Effector memory CD4-positive, alpha-beta T cell (primary cell): ENCODE measurements at regions not wholly inside any gene's neighbourhood (a gene's known extent, or its start where the extent isn't known, plus 50 kb on each side); places are given as distances from the start of the nearest gene placed in this dataset.

Experiments
- DNase-seq, 3 donors: peaks; one replicate each; pipeline ENCODE4 v3.0.0-alpha.2; 2020
- H3K27ac ChIP-seq: 2 replicates; pipeline ENCODE4 v1.7.0; 2013; ENCODE audit warnings: mild to moderate bottlenecking, low read length, moderate library complexity; ENCODE audit not compliant: insufficient read depth, poor library complexity, severe bottlenecking
- H3K27me3 ChIP-seq: replicated peaks from 2 replicates; pipeline ENCODE4 v1.7.0; 2013; ENCODE audit warnings: mild to moderate bottlenecking, low read length; ENCODE audit not compliant: insufficient read depth, control insufficient read depth, poor library complexity, severe bottlenecking
- H3K36me3 ChIP-seq: 2 replicates; pipeline ENCODE4 v1.7.0; 2013; ENCODE audit warnings: mild to moderate bottlenecking, low read length, moderate library complexity; ENCODE audit not compliant: control insufficient read depth, insufficient read depth
- H3K4me1 ChIP-seq: 2 replicates; pipeline ENCODE4 v1.7.0; 2013; ENCODE audit warnings: low read length, mild to moderate bottlenecking; ENCODE audit not compliant: control insufficient read depth, insufficient read depth, poor library complexity, severe bottlenecking
- H3K4me3 ChIP-seq: 2 replicates; pipeline ENCODE4 v1.7.0; 2013; ENCODE audit warnings: low read length, low read depth, mild to moderate bottlenecking; ENCODE audit not compliant: insufficient read depth, poor library complexity, severe bottlenecking
- H3K9me3 ChIP-seq: 2 replicates; pipeline ENCODE4 v1.7.0; 2013; ENCODE audit warnings: mild to moderate bottlenecking, low read length, moderate library complexity; ENCODE audit not compliant: control insufficient read depth

DNA sequence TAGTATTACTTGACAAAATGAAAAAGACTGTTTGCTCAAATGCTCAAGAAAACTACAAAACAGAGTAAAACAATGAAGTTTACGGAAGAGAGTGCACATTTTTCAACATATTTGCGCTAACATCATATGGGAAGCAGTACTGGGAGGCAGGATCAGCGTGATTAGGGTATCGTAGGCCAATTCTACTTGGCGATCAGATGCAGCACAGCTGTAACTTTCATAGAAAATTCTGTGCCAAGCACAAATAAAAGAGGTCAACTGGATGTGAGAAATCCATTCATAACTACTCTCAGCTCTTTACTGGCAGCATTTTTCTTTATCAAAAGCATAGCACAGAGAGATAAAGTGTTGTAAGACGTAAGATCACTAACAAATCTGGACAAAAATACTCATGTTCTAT, 1196.3 kb upstream of the GBE1 start:
- H3K9me3 ChIP-seq = no peaks in the 10 kb centered on the region
- H3K27ac ChIP-seq = no peak overlapping the region
- H3K27me3 ChIP-seq = no peaks in the 10 kb centered on the region
- H3K4me1 ChIP-seq = no peaks in the 10 kb centered on the region
- no peaks in the 10 kb centered on the region for H3K36me3 ChIP-seq
- no peak overlapping the region for H3K4me3 ChIP-seq
- no peak for DNase-seq

DNA sequence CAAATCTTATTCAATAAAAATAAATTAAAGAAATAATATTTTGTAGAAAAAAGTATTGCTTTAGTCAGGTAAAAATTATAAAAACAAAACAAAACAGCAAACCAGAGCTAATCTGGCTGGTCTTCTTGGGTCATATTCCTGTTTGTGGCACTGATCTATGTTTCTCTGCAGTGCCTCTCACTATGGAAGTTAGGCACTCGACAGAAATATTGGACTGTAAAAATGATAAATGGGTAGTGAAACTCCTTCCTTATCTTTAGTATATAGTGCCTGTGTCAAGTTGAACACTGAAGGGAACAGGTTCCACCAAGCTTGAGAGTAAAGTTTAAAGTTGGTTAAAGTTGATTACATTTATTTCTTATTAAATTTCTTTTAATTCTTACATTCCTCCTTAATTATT, 1195.6 kb upstream of the GBE1 start:
- no peaks in the 10 kb centered on the region for H3K27me3 ChIP-seq
- H3K4me3 ChIP-seq = no peak overlapping the region
- no peaks in the 10 kb centered on the region for H3K36me3 ChIP-seq
- H3K27ac ChIP-seq = no peak overlapping the region
- H3K9me3 ChIP-seq = no peaks in the 10 kb centered on the region
- no peaks in the 10 kb centered on the region for H3K4me1 ChIP-seq
- DNase-seq = no peak

DNA sequence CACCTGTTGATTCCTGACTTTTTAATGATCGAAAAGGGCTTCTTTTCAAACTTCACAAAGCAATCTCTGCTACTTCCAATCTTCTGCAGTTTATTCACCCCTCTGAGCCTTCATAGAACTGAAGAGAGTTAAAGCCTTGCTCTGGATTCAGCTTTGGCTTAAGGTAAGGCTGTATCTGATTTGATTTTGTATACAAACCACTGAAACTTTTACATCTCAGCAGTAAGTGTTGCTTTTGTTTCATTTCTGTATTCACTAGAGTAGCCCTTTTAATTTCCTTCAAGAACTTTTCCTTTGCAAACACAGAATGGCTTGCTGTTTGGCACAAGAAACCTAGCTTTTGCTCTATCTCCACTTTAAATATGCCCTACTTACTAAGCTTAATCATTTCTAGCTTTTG, 1193.0 kb upstream of the GBE1 start:
- Histone ChIP-seq H3K4me1 (no peaks in the 10 kb centered on the region), H3K27me3 (no peaks in the 10 kb centered on the region), H3K27ac (no peak overlapping the region), H3K4me3 (no peak overlapping the region), H3K36me3 (no peaks in the 10 kb centered on the region), H3K9me3 (no peaks in the 10 kb centered on the region)
- no peak for DNase-seq

DNA sequence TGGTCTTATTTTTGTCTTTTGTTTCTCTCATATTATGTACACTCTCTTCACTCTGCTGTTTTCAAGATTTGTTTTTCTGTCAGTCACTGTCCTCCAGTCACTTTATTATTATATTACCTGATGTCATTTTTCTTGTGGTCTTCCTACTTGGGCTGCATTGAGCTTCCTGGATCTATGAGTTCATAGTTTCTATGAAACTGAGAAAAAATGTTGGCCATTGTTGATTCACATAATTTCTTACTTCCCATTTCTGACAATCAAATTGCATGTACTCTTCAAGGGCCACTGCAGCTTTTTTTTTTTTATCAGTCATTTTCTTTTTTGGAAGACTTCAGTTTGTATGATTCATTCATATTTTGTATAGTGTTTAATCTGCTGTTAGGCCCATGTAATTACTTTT, 1180.6 kb upstream of the GBE1 start:
- no peak for DNase-seq
- Histone ChIP-seq H3K36me3 (no peaks in the 10 kb centered on the region), H3K4me1 (no peaks in the 10 kb centered on the region), H3K27ac (no peak overlapping the region), H3K27me3 (no peaks in the 10 kb centered on the region), H3K9me3 (no peaks in the 10 kb centered on the region), H3K4me3 (no peak overlapping the region)

DNA sequence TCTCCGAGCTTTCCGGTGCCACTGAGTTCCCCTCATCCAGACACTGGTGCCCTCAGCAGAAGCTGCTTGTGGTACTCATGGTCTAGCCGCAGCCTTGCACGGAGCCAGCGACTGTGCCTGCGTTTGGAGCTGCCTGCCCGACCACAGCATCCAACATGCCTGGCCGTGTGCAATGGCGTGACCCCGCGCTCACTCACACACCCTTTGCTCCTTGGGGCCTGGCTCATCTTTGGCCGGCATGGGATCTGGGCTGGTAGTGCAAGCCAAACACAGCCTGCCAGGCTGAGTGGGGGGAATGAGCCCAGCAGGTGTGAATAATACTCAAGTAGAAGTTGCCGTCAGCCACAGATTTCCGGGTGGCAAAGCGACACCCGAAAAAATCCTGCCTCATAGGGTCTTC, 1178.7 kb upstream of the GBE1 start:
- no peak overlapping the region for H3K27ac ChIP-seq
- H3K9me3 ChIP-seq = no peaks in the 10 kb centered on the region
- no peak for DNase-seq
- H3K4me3 ChIP-seq = no peak overlapping the region
- H3K27me3 ChIP-seq = no peaks in the 10 kb centered on the region
- no peaks in the 10 kb centered on the region for H3K36me3 ChIP-seq
- no peaks in the 10 kb centered on the region for H3K4me1 ChIP-seq

DNA sequence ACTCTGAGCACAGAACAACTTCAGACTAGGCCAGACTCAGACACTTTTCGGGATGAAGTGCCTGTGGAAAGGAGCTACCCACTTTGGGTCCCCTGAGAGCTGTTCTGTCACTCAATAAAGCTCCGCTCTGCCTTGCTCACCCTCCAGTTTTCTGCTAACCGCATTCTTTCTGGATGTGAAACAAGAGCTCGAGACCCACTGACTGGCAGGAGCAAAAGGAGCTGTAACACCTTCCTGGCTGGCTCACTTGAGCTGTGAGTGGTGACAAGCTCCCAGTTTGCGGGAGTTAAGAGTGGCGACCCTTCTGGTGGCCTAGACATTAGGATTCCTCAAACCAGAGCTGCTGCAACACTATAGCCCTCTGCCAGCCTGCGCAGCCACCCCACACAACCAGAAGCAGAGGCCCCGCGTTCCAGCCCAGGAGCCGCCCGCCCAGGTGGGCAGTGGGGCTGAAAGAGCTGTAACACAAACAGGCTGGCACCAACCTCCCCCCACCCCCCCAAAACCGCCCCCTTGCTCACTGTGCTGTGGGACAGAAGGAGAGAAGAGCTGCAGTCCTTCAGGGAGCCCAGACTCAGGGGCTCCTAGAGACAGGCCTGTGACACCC, 1178.1 kb upstream of the GBE1 start:
- Histone ChIP-seq H3K4me3 (no peak overlapping the region), H3K36me3 (no peaks in the 10 kb centered on the region), H3K4me1 (no peaks in the 10 kb centered on the region), H3K27me3 (no peaks in the 10 kb centered on the region), H3K9me3 (no peaks in the 10 kb centered on the region), H3K27ac (no peak overlapping the region)
- no peak for DNase-seq

DNA sequence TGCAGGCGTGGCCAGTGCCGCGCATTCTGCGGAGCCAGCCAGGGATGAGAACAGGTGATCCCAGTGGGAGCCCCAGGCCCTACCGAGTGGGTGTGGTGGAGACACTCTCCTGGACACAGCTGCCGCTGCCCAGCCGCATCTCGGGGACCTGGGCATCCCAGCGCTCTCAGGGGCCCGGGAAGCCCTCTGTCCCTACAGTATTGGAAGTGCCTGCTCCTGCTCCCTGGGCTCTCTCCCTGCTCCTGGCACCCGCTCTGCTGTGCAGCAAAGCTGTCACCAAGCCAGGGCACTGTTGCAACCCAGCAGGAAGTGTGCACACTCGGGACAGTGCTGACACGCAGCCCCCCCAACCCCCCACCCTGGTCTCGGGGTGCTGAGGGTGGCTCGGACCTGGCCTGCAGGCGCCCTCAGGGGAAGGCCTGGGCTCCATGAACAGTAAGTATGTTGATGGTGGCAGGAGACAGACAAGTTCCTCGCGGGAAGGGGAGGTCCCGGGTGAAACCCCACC, 1177.4 kb upstream of the GBE1 start:
- no peak overlapping the region for H3K27ac ChIP-seq
- DNase-seq = no peak
- no peaks in the 10 kb centered on the region for H3K36me3 ChIP-seq
- no peaks in the 10 kb centered on the region for H3K27me3 ChIP-seq
- no peaks in the 10 kb centered on the region for H3K4me1 ChIP-seq
- H3K9me3 ChIP-seq = no peaks in the 10 kb centered on the region
- H3K4me3 ChIP-seq = no peak overlapping the region

DNA sequence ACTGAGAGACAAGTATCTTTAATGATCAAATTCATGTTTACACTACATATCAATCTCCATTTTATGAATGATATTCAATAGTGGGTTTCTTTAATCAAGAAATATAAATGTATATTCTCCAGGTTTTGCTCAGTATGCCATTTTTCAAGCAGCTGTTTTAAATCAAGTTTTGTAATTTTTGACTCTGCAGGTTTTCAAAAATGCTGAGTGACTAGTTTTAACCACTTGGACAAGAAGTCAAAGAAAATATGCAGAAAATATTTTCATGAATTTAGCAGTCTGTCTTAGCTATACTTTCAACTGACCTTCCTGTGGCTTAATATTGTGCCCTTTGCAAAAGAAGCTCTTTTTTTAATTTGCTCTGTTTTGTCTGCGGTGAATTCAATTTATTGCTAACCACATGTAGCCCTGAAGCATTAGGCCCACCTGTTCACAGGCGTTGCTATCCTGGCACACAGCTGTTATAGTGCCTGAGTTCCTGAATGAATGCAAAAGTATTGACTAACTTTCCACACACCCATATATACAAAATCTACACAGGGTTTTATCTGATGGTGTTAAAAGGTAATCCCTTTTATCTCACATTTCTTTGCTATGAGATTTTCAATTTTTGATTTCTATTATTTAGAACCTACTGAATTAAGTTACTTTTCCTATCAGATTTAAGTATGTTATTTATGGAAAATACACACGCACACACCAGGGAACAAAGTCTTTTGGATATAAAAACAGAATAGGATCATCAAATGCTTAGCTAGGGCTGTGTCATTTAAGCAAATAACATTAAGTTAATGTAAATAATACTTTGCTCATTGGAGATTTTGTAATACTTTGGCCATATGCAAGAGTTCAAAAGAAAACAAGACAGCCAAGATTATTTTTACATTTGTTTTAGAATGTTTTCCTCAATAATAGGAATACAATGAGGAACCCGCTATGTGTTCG, 1166.1 kb upstream of the GBE1 start:
- H3K9me3 ChIP-seq = no peaks in the 10 kb centered on the region
- DNase-seq = no peak
- no peak overlapping the region for H3K27ac ChIP-seq
- H3K4me1 ChIP-seq = no peaks in the 10 kb centered on the region
- no peaks in the 10 kb centered on the region for H3K36me3 ChIP-seq
- no peaks in the 10 kb centered on the region for H3K27me3 ChIP-seq
- no peak overlapping the region for H3K4me3 ChIP-seq

DNA sequence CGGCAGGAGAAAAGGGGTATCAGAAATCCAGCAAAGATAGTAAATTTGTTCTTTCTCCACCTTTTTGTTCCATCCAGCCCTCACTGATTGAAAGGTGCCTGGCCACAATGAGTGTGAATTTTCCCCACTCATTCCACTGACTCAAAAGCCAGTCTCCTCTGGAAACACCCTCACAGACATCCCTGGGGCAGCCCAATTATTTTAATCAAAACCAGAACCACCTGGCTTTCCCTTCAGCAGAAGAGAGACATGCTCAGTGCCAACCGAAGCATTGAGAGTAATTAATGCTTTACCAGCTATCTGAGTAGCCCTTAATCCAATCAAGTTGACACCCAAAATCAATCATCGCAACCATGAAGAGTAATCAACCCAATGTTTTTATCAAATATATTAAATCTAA, 1129.6 kb upstream of the GBE1 start:
- H3K27ac ChIP-seq = no peak overlapping the region
- no peaks in the 10 kb centered on the region for H3K9me3 ChIP-seq
- no peaks in the 10 kb centered on the region for H3K27me3 ChIP-seq
- no peaks in the 10 kb centered on the region for H3K36me3 ChIP-seq
- H3K4me3 ChIP-seq = no peak overlapping the region
- no peak for DNase-seq
- no peaks in the 10 kb centered on the region for H3K4me1 ChIP-seq

DNA sequence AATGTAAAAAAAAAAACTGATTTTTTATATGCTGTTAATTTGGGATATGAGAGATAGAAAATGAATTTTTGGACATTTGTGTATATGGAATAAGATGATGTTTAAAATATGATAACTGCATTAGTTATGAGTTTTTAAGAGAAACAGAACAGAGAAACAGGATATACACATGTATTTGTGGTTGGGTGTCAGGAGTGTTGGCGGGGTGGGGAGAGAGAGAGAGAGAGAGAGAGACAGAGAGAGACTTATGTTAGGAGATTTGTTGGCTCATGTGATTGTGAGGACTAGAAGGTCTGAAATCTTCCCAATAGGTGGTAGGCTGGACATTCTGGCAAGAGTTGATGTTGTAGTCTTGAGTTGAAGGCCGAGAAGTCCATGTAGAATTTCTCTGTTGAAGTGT, 1121.6 kb upstream of the GBE1 start:
- Histone ChIP-seq H3K4me1 (no peaks in the 10 kb centered on the region), H3K4me3 (no peak overlapping the region), H3K9me3 (no peaks in the 10 kb centered on the region), H3K36me3 (no peaks in the 10 kb centered on the region), H3K27me3 (no peaks in the 10 kb centered on the region), H3K27ac (no peak overlapping the region)
- no peak for DNase-seq
